GM18868 (cell line): ENCODE measurements at regions not wholly inside any gene's neighbourhood (a gene's known extent, or its start where the extent isn't known, plus 50 kb on each side); places are given as distances from the start of the nearest gene placed in this dataset.
"Not testable (repeated sequence)": the region's sequence is repeated elsewhere in the genome, so short reads cannot be mapped to it uniquely, and the experiment has no call there.

Source experiments
- ATAC-seq: cut with Tn5 transposase; IDR thresholded peaks from one replicate; pipeline ENCODE4 v1.9.1; 2021; ENCODE audit warnings: mild to moderate bottlenecking, moderate library complexity; ENCODE audit not compliant: unreplicated experiment

- no peak for ATAC-seq
Measured at GRCh38 chr16:65621640-65622039, 499.8 kb upstream of the CDH11 start.

GRCh38 chr16:65619606-65620005 lies 497.7 kb upstream of the CDH11 start:
- ATAC-seq: no peak

DNA sequence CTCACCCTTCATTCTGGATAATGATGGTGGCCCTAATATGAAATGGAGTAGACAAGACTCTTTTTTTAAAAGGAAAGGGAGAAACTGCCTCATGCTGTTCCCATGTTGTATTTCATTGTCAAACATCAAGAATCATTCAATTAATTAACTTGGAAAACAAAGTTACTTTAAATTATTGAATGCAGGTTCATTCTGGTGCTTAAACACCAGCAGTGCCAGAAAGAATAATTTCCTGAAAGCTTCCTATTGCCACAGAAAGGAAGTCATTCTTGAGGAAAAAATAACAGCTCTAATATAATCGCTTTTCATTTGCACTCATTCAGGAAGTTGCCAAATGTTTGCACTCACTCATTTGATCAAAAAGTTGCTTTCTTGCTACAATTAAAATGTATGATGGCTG lies 497.1 kb upstream of the CDH11 start:
- ATAC-seq: no peak

- no peak for ATAC-seq
Measured at GRCh38 chr16:65618333-65618732, 496.5 kb upstream of the CDH11 start.

DNA sequence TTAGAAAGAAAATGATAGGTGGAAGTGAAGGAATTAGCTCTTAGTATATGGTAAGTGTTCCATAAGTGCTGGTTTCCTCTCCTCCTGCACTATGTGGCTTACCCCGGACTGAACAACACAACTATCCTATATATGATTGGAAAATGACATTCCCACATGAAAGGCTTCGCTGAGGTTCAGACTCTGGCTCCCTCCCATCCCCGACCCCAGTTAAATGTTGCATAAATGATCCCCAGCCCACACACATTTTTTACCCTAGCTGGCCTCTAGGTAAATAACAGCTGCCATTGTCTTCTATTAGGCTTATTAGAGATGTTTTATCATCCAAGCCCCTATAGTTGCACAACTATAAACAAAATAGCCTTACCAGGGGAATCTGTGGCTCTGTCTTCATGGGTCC lies 495.6 kb upstream of the CDH11 start:
- ATAC-seq: no peak

- no peak for ATAC-seq
Measured at GRCh38 chr16:65608455-65608854, 486.6 kb upstream of the CDH11 start.

DNA sequence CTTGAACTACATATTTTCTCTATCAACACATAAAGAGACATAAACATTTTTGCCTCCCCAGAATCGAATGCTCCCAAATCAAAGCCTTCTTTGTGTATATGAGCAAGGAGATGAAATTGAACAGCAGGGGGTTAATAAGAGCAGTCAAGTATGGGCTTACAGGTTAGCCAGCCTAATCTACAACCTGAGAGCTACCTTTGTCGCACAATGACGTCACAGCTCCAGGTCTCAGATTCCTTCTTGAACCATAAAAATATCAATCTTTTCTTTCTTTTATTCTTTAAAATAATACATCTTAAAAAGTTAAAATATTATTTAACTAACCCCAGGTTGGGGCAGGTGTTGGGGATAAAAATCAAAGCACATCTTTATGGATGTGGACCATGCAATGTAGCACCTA lies 482.9 kb upstream of the CDH11 start:
- no peak for ATAC-seq

DNA sequence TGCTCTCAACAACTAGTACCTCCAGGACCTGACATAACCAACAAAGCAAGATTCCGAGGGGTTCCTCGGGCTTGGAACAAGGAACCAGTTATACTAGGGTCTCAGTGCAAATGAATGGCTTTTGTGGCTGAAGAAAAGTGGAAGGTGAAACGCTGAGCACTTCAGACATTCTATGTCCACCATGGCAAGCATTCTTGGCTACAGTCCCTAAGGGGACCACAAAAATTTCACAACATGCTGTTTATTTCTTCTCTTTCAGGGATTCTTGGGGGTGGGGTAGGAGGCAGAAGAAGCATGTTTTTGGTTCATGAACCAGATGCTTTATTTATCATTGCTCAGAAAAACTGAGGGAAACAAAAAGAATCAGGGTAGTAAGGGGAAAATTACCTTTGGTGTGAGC lies 479.9 kb upstream of the CDH11 start:
- no peak for ATAC-seq

DNA sequence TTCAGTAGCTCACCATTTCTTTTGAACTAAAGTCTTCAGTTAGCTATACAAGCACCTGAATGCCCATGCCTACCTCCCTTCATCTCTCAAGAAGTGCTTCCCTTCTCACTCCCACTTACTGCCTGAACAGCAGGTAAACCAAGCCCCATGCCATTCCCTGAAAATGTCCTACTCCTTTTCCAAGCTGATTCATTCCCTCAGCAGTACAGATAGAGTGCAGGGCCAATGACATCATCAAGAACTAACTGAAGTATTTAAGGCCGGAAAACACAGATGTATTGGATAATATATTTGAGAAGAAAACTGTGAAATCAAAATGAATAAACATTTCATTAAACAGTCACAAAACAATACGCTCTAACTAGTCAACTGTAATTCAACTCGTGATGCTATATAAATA lies 478.8 kb upstream of the CDH11 start:
- no peak for ATAC-seq

GRCh38 chr16:65600046-65600445 lies 478.2 kb upstream of the CDH11 start:
- ATAC-seq: no peak

DNA sequence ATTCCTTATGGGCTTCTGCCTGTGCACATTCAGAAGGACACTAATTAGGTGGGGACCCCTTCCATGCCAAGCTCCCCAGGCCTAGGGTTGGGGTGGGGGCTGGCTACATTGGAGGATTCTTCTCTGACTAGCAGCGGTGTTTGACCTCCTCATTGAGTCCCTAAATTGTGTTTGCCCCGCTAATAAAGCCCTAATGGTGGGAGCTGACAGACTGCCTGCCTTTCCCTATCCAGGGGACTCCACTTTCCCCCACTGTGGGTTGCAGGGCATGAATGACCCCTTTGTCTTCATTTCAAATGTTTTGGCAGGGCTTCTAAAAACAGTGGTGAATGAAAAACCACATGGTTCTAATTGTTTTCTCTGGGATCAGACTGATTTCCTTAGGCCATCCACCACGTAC lies 476.8 kb upstream of the CDH11 start:
- ATAC-seq: no peak

- ATAC-seq: no peak
Measured at GRCh38 chr16:65583498-65583897, 461.6 kb upstream of the CDH11 start.

DNA sequence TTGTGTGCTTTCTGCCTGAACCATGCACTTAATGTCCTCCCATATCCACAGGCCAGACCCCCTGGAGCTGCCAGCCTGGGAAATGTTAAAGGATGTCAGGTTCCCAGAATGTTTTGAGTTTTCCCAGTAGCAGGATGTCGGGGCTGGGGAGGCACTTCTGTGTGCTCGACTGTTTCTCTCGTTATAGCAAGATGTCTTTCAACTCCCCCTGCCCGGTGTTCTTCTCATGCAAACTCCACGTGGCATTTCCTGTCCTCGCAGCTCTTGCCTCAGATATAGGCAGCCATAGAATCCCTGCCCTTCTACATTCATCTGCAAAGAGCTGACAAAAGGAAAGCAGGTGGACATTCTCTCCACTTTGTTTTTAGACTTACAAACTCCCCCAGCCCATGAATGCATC lies 457.2 kb upstream of the CDH11 start:
- no peak for ATAC-seq

- ATAC-seq: no peak
Measured at GRCh38 chr16:65576631-65577030, 454.8 kb upstream of the CDH11 start.

- ATAC-seq: no peak
Measured at GRCh38 chr16:65576139-65576538, 454.3 kb upstream of the CDH11 start.

DNA sequence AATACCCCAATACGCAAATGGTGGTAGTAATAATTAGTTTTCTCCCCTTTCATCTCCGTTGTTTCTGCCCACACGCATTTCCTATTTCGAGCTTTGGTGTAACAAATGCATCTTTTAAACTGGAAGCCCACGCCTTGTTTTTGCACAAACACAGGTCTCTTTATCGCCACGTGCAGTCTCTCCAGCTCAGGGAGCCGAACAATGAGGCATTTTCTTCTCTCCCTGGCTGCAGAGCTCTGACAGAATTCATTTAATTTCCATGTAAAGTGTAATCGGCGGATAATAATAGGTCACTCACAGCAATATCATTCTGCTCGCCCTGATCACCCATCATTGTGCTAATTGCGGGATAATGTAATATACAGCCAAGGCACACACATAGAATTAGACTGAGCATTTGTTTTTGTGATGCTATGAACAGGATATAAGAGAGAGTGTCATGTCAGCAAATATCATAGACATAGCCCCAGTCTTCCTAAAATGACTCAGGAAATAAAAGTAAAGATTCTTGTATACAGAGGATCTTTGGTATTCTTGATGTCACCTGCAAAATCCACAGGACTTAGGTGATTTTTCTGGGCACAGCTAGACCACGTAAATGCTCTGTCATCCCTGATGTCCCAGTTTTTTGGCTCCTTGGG lies 452.6 kb upstream of the CDH11 start:
- ATAC-seq: no peak

DNA sequence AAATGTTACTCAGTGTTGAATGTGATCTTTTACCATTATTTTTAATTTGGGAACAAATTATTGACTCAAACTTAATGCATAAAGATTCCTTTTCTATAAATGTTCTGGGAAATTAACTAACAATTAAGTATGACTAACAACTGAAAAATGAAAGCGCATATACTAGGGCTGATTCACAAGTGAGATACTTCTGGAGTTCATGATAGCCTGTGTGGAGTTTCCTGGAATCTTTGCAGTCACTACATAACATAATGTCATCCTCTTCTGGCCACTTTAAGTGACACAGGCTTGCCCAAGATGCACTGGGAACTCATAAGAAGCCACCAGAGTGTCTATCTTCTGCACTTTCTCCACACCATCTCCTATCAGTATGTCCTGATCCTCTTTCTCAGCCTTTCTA lies 450.3 kb upstream of the CDH11 start:
- no peak for ATAC-seq

GRCh38 chr16:65570261-65570660 lies 448.4 kb upstream of the CDH11 start:
- ATAC-seq: no peak

DNA sequence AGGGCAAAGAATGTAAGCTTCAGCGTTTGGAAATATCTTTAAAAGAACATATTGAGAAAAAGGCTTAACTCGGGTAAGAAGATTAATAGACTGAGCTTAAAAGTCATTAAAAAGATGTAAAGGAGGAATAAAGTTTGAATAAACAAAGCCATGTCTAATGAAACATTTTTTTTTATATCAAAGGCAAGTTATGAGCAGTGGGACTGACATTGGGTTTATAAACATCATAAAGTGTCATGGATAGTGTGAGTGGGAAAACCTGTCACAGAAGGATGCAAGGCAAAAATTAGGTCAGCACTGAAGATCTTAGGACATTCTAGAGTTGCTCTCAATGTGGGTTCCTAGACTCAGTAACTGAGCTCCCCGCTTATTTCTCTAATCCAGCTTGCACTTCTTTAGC lies 438.0 kb upstream of the CDH11 start:
- no peak for ATAC-seq

DNA sequence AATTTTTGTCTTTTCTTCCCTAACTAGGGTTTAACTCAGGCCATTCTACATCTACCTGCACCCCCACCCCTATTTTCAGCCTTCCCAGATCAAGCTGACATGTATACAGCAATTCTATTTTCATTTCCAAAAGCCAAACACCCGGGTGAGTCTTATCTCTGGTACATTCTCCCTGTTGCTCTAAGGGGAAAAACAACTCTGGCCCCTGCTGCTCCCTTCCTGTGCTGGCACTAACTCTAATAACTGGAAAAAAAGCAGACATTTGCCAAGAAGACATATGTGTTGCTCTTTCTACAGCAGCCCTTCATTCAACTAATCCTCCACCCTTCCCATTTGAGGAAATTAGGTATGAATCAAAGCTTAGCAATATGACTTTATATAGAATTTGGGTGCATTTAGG lies 427.8 kb upstream of the CDH11 start:
- ATAC-seq: not testable (repeated sequence)

- no peak for ATAC-seq
Measured at GRCh38 chr16:65548470-65548869, 426.6 kb upstream of the CDH11 start.

DNA sequence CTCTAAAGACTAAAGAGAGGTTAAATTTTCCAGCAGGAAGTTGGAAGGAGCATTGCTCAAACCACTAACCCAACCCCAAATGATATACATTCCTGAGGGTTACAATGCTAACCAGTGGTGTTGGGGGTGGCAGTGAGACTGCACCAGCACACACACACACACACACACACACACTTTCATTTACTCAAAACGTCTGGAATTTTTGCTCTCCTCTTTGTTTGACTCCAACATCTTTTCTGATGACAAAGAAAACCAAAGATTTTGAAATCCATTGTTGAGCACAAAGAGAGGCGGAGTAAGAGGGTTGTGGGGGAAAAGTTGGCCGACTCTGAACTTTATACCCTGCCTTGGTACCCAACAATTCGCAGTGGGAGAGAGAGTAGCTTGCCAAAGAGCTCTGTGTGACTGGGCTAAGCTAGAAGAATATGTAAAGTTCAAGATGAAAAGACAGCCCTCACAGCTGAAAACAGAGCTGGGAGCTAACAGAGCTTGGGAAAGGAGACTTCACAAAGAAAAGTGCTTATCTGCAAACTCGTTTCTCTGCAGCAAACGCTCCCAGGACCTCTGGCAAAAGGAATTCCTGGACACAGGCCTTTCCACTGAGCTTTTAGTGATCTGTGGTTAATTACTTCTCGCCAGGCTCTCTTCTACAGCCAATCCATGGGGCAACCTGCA lies 426.0 kb upstream of the CDH11 start:
- ATAC-seq: no peak

DNA sequence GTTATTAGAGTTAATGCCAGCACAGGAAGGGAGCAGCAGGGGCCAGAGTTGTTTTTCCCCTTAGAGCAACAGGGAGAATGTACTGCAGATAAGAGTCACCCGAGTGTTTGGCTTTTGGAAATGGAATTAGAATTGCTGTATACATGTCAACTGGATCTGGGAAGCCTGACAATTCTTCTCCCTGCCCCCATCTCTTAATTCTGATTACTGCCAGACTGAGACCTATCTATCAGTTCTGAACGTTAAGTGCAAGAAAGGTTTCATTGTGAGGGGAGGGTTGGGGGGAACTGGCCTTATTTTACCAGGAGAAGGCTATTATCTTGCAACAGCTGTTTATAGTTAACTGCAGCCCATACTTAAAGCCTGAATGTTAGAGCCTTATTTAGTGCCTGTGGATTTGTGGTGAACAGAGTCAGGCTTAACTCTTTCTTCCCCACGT lies 424.5 kb upstream of the CDH11 start:
- no peak for ATAC-seq
